GM18867 (cell line): ENCODE measurements at regions not wholly inside any gene's neighbourhood (a gene's known extent, or its start where the extent isn't known, plus 50 kb on each side); places are given as distances from the start of the nearest gene placed in this dataset.

Experiments
- ATAC-seq: cut with Tn5 transposase; IDR thresholded peaks from one replicate; pipeline ENCODE4 v1.9.1; 2021; ENCODE audit warnings: mild to moderate bottlenecking, moderate library complexity; ENCODE audit not compliant: unreplicated experiment

GRCh38 chr3:1677576-1678156 is 421.0 kb upstream of the CNTN4 start:
- no peak for ATAC-seq

GRCh38 chr3:1692428-1692827 is 406.2 kb upstream of the CNTN4 start:
- ATAC-seq, result no peak

- no peak for ATAC-seq
These were observed 405.5 kb upstream of the CNTN4 start for GRCh38 chr3:1693145-1693544.

- no peak for ATAC-seq
These were observed 401.9 kb upstream of the CNTN4 start for GRCh38 chr3:1696669-1697275.

- ATAC-seq, result no peak
These were observed 399.2 kb upstream of the CNTN4 start for GRCh38 chr3:1699361-1699920.

GRCh38 chr3:1700650-1701049 is 398.0 kb upstream of the CNTN4 start:
- ATAC-seq, result no peak

- ATAC-seq, result no peak
These were observed 395.5 kb upstream of the CNTN4 start for GRCh38 chr3:1703169-1703568.

- no peak for ATAC-seq
These were observed 388.0 kb upstream of the CNTN4 start for GRCh38 chr3:1710663-1711062.

GRCh38 chr3:1717524-1717923 is 381.1 kb upstream of the CNTN4 start:
- no peak for ATAC-seq

GRCh38 chr3:1723726-1724125 is 374.9 kb upstream of the CNTN4 start:
- no peak for ATAC-seq

- no peak for ATAC-seq
These were observed 371.9 kb upstream of the CNTN4 start for GRCh38 chr3:1726741-1727140.

- ATAC-seq, result no peak
These were observed 371.4 kb upstream of the CNTN4 start for GRCh38 chr3:1727242-1727641.

- ATAC-seq, result no peak
These were observed 370.2 kb upstream of the CNTN4 start for GRCh38 chr3:1728510-1728909.

- ATAC-seq, result no peak
These were observed 364.1 kb upstream of the CNTN4 start for GRCh38 chr3:1734494-1735122.

- ATAC-seq, result no peak
These were observed 346.5 kb upstream of the CNTN4 start for GRCh38 chr3:1752205-1752604.

GRCh38 chr3:1766384-1766783 is 332.3 kb upstream of the CNTN4 start:
- ATAC-seq, result no peak

GRCh38 chr3:1773679-1774078 is 325.0 kb upstream of the CNTN4 start:
- no peak for ATAC-seq

- no peak for ATAC-seq
These were observed 324.1 kb upstream of the CNTN4 start for GRCh38 chr3:1774597-1774996.

GRCh38 chr3:1775321-1775720 is 323.3 kb upstream of the CNTN4 start:
- no peak for ATAC-seq

- ATAC-seq, result no peak
These were observed 314.7 kb upstream of the CNTN4 start for GRCh38 chr3:1783995-1784394.

GRCh38 chr3:1787094-1787493 is 311.6 kb upstream of the CNTN4 start:
- no peak for ATAC-seq

GRCh38 chr3:1792466-1792865 is 306.2 kb upstream of the CNTN4 start:
- no peak for ATAC-seq
